Large intestine (tissue), 3 donors: ENCODE measurements at regions not wholly inside any gene's neighbourhood (a gene's known extent, or its start where the extent isn't known, plus 50 kb on each side); places are given as distances from the start of the nearest gene placed in this dataset.

Experiments
- DNase-seq, 2 donors: peaks; one replicate each; pipeline versions ENCODE4 v3.0.0 to v3.0.0-alpha.2; 2013
- H3K27ac ChIP-seq: one replicate; pipeline ENCODE4 v1.5.1; 2013; ENCODE audit warnings: low read length
- H3K27me3 ChIP-seq: 2 replicates; pipeline ENCODE4 v1.6.1; 2013; ENCODE audit warnings: low read length; ENCODE audit not compliant: control insufficient read depth, insufficient read depth
- H3K36me3 ChIP-seq: 2 replicates; pipeline ENCODE4 v1.6.1; 2013; ENCODE audit warnings: low read length; ENCODE audit not compliant: control insufficient read depth, insufficient read depth
- H3K4me1 ChIP-seq: one replicate; pipeline ENCODE4 v1.6.1; 2013; ENCODE audit warnings: low read length; ENCODE audit not compliant: control insufficient read depth, insufficient read depth
- H3K4me3 ChIP-seq: one replicate; pipeline ENCODE4 v1.5.1; 2013; ENCODE audit warnings: low read length
- H3K9me3 ChIP-seq: one replicate; pipeline ENCODE4 v1.6.1; 2013; ENCODE audit warnings: mild to moderate bottlenecking, low read depth, low read length, moderate library complexity; ENCODE audit not compliant: control insufficient read depth
- WGBS: methylation state at CpG from one replicate; pipeline ENCODE4 v1.1.5; 2013; ENCODE audit warnings: low lambda C conversion rate; ENCODE audit not compliant: insufficient coverage; 5-methylcytosine and 5-hydroxymethylcytosine counted together

DNA sequence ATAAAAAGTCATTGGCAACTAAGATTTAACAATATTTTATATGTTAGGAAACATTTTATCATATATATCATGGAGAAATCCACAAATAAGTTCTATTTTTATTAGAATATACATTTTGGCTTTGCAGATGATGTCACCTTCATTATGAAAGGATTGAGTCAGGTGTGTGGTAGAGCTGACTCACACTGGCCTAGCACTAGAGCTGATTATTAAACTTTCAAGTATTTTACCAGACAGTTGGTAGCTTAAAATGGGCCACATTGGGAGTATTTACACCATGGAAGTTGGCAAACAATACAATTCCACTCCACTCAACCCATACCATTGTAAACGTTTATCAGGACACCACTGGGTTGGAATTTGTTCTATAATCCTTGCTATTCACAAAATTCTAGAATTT is 1036.6 kb downstream of the TRHDE start:
- H3K9me3 ChIP-seq = no peaks in the 10 kb centered on the region
- DNase-seq = no peak
- no peaks in the 10 kb centered on the region for H3K4me1 ChIP-seq
- WGBS = 67% methylated on average over 1 of the region's 1 CpG
- no peaks in the 10 kb centered on the region for H3K27me3 ChIP-seq
- H3K36me3 ChIP-seq = no peaks in the 10 kb centered on the region
- no peak overlapping the region for H3K27ac ChIP-seq
- H3K4me3 ChIP-seq = no peak overlapping the region

DNA sequence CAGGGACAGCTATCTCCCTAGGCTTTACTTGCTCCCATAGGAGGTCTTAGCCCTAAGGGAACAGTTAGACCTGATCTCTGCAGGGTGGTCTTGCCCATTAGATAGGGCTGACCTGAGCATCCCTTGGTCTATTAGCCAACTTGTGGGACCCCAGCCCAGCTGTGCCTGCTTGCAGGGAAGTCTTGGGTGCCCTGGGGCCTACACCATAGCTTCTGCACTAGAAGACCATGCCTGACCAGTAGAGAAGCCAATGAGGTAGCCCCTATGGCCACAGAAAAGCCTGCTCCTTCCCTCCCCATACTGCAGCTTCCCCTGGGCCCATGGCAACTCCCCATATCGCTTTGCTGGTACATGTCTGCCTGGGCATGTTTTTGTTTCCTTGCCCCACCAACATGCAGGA is 1049.1 kb downstream of the TRHDE start:
- Histone ChIP-seq H3K27me3 (no peaks in the 10 kb centered on the region), H3K36me3 (no peaks in the 10 kb centered on the region)
- no peak for DNase-seq

DNA sequence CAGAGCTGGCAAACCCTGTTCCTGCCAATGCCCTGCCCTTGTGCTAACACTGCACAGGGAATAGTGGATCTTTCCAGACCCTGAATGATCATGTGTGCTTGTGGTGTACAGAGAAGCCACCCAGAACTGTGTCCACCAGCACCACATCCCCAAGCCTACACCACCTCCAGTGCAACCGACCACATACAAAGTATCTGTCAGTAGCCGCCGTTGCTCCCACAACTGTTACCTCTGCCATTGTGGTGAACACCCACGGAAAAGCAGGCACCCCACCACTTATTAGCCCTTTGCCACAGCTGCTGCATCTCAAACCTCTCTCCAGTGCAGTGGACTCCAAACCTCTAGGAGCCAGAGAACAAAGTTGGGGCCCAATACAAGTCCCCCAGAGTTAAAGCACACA is 1049.6 kb downstream of the TRHDE start:
- Histone ChIP-seq H3K9me3 (peaks cover 6% of the 10 kb centered on the region), H3K4me1 (no peaks in the 10 kb centered on the region), H3K27me3 (no peaks in the 10 kb centered on the region), H3K4me3 (no peak overlapping the region), H3K27ac (no peak overlapping the region), H3K36me3 (no peaks in the 10 kb centered on the region)
- no CpG with 5 or more reads among the region's 4 CpGs for WGBS
- no peak for DNase-seq

More for the DNA sequence above, 1049.1 kb downstream of the TRHDE start:
- H3K4me1 ChIP-seq = no peaks in the 10 kb centered on the region
- H3K4me3 ChIP-seq = no peak overlapping the region
- no CpG with 5 or more reads among the region's 1 CpG for WGBS
- no peak overlapping the region for H3K27ac ChIP-seq
- peaks cover 6% of the 10 kb centered on the region for H3K9me3 ChIP-seq

DNA sequence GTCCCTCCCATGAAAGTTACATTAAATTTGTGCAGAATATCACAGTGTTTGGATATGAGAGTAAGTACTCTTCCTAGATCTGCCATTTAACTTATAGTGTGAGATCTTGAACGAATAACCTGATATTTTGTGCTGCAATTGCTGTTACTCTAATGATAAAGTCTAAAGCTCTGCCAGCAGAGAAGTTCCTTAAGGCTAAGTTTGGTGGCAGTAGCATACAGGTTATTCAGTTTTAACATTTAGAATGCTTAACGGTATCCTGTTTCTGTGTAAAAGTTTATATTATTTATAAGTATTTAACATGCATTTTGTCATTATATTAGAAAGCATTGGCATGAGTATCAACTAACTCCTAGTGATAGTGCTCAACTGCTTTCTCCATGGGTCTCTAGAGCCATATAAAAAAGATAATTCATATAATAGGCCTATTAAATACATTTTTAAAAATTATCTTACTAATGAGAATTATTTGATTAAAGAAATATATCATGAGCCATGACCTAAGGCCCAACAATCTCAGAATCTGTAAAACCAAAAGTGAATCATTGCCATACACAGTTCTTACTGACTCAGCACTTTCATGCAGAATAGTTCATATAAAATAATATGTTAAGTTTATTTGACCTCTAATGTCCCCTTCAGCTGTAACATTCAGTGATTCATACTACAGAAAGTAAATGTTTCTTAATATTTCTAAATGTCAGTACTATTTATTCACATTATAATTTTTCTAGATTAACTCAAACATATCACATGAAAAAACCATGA is 1058.6 kb downstream of the TRHDE start:
- H3K27me3 ChIP-seq = no peaks in the 10 kb centered on the region
- no peak overlapping the region for H3K27ac ChIP-seq
- no peaks in the 10 kb centered on the region for H3K4me1 ChIP-seq
- no peaks in the 10 kb centered on the region for H3K9me3 ChIP-seq
- DNase-seq = no peak
- WGBS = 80% methylated on average over 1 of the region's 2 CpGs
- no peak overlapping the region for H3K4me3 ChIP-seq
- no peaks in the 10 kb centered on the region for H3K36me3 ChIP-seq

DNA sequence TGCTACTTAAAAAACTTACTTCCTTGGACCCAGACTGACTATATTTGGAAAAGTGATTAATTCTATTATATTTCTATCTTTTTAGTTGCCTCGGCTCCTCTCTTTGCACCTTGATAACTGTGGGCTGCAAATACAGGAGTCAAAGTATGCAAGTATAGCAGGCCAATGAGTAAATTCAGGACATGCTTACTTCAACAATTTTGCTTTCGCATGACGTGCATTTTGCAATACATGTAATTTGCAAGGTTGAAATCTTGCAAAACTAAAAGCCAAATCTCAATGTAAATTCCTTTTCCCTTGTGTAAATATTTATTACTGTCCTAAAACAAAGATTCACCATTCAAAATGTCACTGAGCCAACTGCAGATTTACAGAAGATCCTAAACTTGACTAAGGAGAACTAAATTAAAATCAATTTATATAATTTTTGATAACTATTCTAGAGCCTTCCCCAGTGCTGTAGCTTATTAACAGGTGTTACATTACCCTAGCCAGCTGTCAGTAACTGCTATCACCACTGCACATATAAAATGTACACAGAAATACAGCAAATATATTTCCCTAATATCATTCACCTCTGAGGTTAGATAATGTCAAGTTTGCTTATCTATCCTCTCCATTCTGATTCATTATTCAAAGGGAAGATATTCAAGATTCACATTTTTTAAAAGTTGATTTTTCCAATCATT is 1069.5 kb downstream of the TRHDE start:
- H3K36me3 ChIP-seq = no peaks in the 10 kb centered on the region
- H3K27ac ChIP-seq = no peak overlapping the region
- no peaks in the 10 kb centered on the region for H3K27me3 ChIP-seq
- no peaks in the 10 kb centered on the region for H3K4me1 ChIP-seq
- no peaks in the 10 kb centered on the region for H3K9me3 ChIP-seq
- no peak overlapping the region for H3K4me3 ChIP-seq
- DNase-seq = no peak
- 90% methylated on average over 2 of the region's 3 CpGs for WGBS

DNA sequence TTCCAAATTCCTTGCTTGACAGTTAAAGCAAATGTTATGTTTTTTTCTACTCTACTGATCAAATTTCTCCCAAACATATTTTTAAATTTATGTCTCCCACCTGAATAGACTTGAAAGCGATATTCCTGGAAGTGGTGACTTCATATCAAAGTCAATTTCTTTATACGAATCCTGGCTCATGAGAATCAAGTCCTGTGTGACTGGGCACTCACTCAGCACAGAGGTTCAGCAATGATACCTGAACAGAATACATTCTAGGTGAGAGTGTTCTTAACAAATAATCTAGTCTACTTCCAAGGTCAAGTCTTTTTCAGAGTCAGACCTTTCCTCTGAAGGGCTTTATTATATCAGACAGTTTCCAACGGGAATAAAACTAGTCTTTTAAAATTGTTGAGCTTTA is 1070.6 kb downstream of the TRHDE start:
- Histone ChIP-seq H3K27ac (no peak overlapping the region), H3K4me1 (no peaks in the 10 kb centered on the region), H3K9me3 (no peaks in the 10 kb centered on the region), H3K4me3 (no peak overlapping the region), H3K36me3 (no peaks in the 10 kb centered on the region), H3K27me3 (no peaks in the 10 kb centered on the region)
- no peak for DNase-seq
- WGBS = 80% methylated on average over 1 of the region's 3 CpGs

DNA sequence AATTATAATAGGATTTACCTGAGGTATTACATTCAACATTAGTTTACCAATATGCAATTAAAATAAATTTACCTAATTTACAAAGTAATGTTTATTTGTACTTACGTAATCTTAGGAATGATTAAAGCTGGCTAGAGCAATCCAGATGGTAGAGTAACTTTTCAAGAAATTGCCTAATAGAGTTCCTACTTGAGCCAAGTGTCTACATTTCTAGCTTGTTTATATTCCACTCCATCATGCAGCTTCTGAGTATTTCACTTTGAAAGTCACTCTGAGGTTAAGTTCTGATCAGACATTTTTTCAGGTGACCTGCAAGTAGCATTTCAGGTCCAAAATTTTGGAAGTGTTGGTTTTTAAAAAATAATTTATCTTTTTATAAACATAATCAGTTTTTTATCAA is 1080.7 kb downstream of the TRHDE start:
- DNase-seq = no peak
- Histone ChIP-seq H3K36me3 (no peaks in the 10 kb centered on the region), H3K27me3 (no peaks in the 10 kb centered on the region), H3K4me3 (no peak overlapping the region), H3K27ac (no peak overlapping the region), H3K4me1 (no peaks in the 10 kb centered on the region), H3K9me3 (no peaks in the 10 kb centered on the region)
- WGBS = 86% methylated on average over 1 of the region's 1 CpG

DNA sequence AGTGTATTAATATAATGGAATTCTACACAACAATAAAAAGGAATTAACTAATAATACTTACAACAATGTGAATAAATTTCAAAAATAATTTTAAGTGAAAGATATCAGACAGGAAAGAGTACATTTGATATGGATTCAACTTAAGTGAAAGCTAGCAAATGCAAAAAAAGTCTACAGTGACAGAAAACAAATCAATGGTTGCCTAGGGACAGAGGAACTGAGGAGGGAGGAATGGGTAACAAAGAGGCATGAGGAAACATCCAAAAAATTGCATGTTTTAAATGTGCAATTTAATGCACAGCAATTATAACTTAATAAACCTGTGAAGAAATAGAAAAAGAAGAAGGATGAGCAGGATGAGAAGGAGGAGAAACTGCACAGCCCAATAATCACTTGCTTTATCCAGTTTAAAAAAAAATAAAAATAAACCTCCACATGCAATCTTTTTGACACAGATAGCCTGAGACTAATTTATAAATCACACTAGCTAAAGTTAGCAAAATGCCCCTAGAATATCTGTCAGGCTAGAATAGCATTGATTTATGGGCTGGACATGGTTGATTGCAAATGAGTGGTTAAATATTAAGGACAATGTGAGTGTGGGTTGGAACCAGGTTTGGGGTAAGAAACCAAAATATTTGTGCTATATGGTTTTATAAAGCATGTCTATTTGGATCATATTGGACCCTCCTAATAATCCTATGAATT is 1089.1 kb downstream of the TRHDE start:
- Histone ChIP-seq H3K4me3 (no peak overlapping the region), H3K4me1 (no peaks in the 10 kb centered on the region), H3K9me3 (no peaks in the 10 kb centered on the region), H3K36me3 (no peaks in the 10 kb centered on the region), H3K27ac (no peak overlapping the region), H3K27me3 (no peaks in the 10 kb centered on the region)
- DNase-seq = no peak

DNA sequence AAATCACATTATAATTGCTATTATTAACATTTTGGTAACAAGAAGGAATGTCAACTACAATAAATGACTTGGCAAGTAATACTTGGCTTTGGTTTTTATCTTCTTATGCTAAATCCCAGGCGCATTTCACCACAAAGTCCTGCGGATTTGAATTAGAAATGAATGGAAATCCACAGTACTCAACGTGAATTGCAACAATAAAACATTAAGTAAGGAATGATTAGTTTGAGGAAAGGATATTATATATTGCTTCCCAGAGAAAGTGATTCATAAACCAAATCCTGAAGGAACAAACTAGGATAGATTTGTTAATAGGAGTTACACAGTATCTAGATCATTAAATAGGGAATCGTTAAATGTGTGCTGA is 1089.7 kb downstream of the TRHDE start:
- Histone ChIP-seq H3K27me3 (no peaks in the 10 kb centered on the region), H3K27ac (no peak overlapping the region), H3K36me3 (no peaks in the 10 kb centered on the region), H3K9me3 (no peaks in the 10 kb centered on the region), H3K4me3 (no peak overlapping the region), H3K4me1 (no peaks in the 10 kb centered on the region)
- 78% methylated on average over 4 of the region's 4 CpGs for WGBS
- no peak for DNase-seq

DNA sequence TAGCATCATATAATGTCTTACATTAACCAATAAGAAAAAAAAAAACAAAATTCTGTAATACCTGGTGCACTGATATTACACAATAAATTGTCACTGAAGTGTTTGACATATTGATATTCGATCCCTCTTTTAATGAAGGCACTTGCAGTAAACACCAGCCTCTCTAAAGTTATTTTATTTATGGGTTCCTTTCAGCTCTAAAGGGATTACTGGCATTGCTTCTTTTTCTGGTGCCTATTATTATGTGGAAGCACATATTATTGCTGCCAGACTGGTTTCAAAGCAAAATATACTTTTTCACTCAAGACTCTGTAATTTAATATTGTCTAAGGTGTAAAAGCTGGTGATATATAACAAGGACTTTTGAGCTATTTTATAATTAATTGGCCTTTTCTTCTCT is 1090.5 kb downstream of the TRHDE start:
- H3K27me3 ChIP-seq = no peaks in the 10 kb centered on the region
- H3K27ac ChIP-seq = no peak overlapping the region
- WGBS = no CpG with 5 or more reads among the region's 1 CpG
- no peak overlapping the region for H3K4me3 ChIP-seq
- no peaks in the 10 kb centered on the region for H3K4me1 ChIP-seq
- H3K36me3 ChIP-seq = no peaks in the 10 kb centered on the region
- DNase-seq = no peak
- H3K9me3 ChIP-seq = no peaks in the 10 kb centered on the region
